ENCODE measurements at regions not wholly inside any gene's neighbourhood (a gene's known extent, or its start where the extent isn't known, plus 50 kb on each side); places are given as distances from the start of the nearest gene placed in this dataset.

DNA sequence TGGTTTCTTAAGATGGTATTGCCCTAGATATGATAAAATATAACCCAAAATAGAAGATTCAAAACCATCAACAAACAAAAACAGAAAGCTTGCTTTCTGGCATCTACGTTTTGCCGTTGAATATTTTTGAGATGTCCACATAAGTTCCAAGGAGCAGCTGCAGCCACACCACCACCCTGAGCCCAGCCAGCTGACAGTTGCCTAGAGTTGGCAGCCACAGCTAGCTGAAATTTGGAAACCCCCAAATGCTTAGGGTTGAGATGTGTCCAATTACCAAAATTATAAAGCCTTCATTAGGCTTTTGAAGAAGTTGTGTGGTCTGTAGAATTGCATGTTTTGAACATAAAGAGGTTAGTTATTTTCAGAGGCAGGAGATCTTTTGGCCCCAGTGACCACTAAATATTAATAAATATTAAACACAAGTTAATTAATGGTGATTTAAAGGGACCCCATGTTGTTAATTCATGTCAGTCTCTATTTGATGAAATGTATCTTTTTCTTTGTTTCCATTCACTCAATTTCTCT, 118.1 kb upstream of the DTNA start:
- TF ChIP-seq, protein P1, sequence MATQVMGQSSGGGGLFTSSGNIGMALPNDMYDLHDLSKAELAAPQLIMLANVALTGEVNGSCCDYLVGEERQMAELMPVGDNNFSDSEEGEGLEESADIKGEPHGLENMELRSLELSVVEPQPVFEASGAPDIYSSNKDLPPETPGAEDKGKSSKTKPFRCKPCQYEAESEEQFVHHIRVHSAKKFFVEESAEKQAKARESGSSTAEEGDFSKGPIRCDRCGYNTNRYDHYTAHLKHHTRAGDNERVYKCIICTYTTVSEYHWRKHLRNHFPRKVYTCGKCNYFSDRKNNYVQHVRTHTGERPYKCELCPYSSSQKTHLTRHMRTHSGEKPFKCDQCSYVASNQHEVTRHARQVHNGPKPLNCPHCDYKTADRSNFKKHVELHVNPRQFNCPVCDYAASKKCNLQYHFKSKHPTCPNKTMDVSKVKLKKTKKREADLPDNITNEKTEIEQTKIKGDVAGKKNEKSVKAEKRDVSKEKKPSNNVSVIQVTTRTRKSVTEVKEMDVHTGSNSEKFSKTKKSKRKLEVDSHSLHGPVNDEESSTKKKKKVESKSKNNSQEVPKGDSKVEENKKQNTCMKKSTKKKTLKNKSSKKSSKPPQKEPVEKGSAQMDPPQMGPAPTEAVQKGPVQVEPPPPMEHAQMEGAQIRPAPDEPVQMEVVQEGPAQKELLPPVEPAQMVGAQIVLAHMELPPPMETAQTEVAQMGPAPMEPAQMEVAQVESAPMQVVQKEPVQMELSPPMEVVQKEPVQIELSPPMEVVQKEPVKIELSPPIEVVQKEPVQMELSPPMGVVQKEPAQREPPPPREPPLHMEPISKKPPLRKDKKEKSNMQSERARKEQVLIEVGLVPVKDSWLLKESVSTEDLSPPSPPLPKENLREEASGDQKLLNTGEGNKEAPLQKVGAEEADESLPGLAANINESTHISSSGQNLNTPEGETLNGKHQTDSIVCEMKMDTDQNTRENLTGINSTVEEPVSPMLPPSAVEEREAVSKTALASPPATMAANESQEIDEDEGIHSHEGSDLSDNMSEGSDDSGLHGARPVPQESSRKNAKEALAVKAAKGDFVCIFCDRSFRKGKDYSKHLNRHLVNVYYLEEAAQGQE (IDR thresholded peaks at IDR 0.05; ENCODE audit: insufficient read depth in 1 of 2, low read depth in 2 of 2, low read length in 2 of 2), result no peak

DNA sequence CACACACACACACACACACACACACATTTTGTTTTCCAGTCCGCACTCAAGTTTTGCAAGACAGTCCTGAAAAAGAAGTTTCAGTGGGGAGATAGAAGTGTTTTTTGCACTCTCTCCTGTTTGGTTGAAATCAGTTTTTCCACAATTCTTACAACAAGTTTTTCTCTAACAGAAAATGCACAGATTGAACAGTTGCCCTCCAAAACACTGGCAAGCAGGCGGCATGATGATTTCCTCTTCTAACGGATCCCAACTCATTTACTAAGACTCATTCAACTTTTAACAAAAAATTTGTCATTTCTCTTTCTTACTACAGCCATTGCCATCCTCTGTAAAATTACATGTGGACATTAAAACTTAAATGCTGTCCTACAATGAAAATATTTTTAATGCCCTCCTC, 117.6 kb upstream of the DTNA start:
- TF ChIP-seq SIN3A (IDR thresholded peaks at IDR 0.05; ENCODE audit: borderline replicate concordance, insufficient read depth, low read length), result no peak
- no peak for TF ChIP-seq TAF1 (IDR thresholded peaks at IDR 0.05; ENCODE audit: borderline replicate concordance, insufficient read depth, low read length)
- TF ChIP-seq, protein P1 (IDR thresholded peaks at IDR 0.05; ENCODE audit: insufficient read depth in 1 of 2, low read depth in 2 of 2, low read length in 2 of 2), result no peak
- TF ChIP-seq FOXP2 (optimal IDR thresholded peaks at IDR 0.05; ENCODE audit: borderline replicate concordance, extremely low read depth, extremely low read length, insufficient read depth), result no peak
- no peak for TF ChIP-seq POLR2AphosphoS5 (IDR thresholded peaks at IDR 0.05; ENCODE audit: low read depth, low read length)

DNA sequence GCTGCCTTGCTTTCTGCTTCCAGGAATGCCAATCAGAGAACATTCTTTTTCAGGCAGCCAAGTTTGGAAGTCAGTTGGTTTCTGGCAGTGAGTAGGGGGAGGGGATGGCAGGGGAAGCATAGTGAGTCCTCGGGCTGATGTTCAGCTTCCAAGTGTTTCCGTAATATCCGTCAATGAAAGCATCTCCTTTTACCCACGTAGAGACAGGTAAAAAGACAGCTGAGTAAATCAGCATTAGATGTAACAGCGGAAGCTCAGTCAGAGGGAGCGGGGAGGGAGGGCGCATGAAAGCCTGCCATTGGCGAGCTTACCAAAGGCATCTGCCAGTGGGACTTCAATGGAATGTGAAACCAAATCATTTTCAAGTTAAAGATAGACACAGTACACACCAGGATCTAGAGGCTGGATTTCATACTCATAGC, 117.1 kb upstream of the DTNA start:
- TF ChIP-seq FOXP2 (optimal IDR thresholded peaks at IDR 0.05; ENCODE audit: borderline replicate concordance, extremely low read depth, extremely low read length, insufficient read depth) (no peak), SIN3A (IDR thresholded peaks at IDR 0.05; ENCODE audit: borderline replicate concordance, insufficient read depth, low read length) (no peak), TAF1 (IDR thresholded peaks at IDR 0.05; ENCODE audit: borderline replicate concordance, insufficient read depth, low read length) (no peak), POLR2AphosphoS5 (IDR thresholded peaks at IDR 0.05; ENCODE audit: low read depth, low read length) (no peak)
- TF ChIP-seq, protein P1 (IDR thresholded peaks at IDR 0.05; ENCODE audit: insufficient read depth in 1 of 2, low read depth in 2 of 2, low read length in 2 of 2), result no peak

DNA sequence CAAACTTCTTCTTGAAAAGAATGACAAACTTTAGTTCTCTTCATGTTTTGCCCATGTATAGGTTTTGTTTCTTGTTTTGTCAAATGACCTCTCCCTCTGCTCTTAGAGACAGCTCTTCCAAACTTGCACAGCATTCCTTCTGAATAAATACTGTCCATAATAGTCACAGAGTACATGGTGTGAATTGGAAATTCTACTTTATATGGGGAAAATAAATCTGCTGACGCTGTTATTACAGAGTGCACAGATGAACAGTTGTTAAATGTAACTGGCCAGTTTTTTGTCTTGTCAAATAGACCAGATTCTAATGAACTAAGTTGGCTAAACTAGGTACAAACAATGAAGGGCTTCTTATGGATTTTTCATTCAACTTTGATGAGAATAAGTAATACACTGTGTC, 115.8 kb upstream of the DTNA start:
- TF ChIP-seq TAF1 (IDR thresholded peaks at IDR 0.05; ENCODE audit: borderline replicate concordance, insufficient read depth, low read length), result no peak
- TF ChIP-seq FOXP2 (optimal IDR thresholded peaks at IDR 0.05; ENCODE audit: borderline replicate concordance, extremely low read depth, extremely low read length, insufficient read depth), result no peak
- TF ChIP-seq, protein P1 (IDR thresholded peaks at IDR 0.05; ENCODE audit: insufficient read depth in 1 of 2, low read depth in 2 of 2, low read length in 2 of 2), result no peak
- no peak for TF ChIP-seq POLR2AphosphoS5 (IDR thresholded peaks at IDR 0.05; ENCODE audit: low read depth, low read length)
- TF ChIP-seq SIN3A (IDR thresholded peaks at IDR 0.05; ENCODE audit: borderline replicate concordance, insufficient read depth, low read length), result no peak

DNA sequence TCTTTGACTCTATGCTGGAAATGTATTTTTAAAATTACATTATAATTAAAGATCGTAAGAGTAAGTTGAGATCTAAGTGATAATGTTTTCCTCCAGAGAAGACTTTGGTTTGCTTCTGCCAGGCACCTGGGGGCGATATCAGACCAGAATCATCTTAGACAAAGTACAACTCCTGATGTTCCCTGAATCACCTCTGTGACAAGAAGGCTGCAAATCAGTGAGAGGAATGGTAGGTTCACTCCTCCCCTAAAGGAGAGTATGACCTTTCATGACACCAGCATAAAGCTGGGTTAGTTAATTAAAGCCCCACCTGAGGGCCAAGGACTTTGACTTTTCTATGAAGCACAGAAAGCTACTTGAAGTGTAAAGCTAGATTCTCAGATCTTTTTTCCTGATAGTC, 114.4 kb upstream of the DTNA start:
- no peak for TF ChIP-seq SIN3A (IDR thresholded peaks at IDR 0.05; ENCODE audit: borderline replicate concordance, insufficient read depth, low read length)
- TF ChIP-seq POLR2AphosphoS5 (IDR thresholded peaks at IDR 0.05; ENCODE audit: low read depth, low read length), result no peak
- no peak for TF ChIP-seq TAF1 (IDR thresholded peaks at IDR 0.05; ENCODE audit: borderline replicate concordance, insufficient read depth, low read length)
- TF ChIP-seq, protein P1 (IDR thresholded peaks at IDR 0.05; ENCODE audit: insufficient read depth in 1 of 2, low read depth in 2 of 2, low read length in 2 of 2), result no peak
- no peak for TF ChIP-seq FOXP2 (optimal IDR thresholded peaks at IDR 0.05; ENCODE audit: borderline replicate concordance, extremely low read depth, extremely low read length, insufficient read depth)

All from PFSK-1 (cell line).